ENCODE measurements at regions not wholly inside any gene's neighbourhood (a gene's known extent, or its start where the extent isn't known, plus 50 kb on each side); places are given as distances from the start of the nearest gene placed in this dataset.
A peak's percentile ranks its signal among the peaks of the same experiment; 100 is the strongest.
"Not testable (repeated sequence)": the region's sequence is repeated elsewhere in the genome, so short reads cannot be mapped to it uniquely, and the experiment has no call there.

- DNase-seq: no peak
Observed at GRCh38 chr2:21890716-21891115, 766.9 kb downstream of the TDRD15 start.

GRCh38 chr2:21891191-21891590 lies 767.4 kb downstream of the TDRD15 start:
- DNase-seq: no peak

- no peak for DNase-seq
Observed at GRCh38 chr2:21892140-21892539, 768.4 kb downstream of the TDRD15 start.

- peak; percentile 2 for DNase-seq
Observed at GRCh38 chr2:21895200-21895599, 771.4 kb downstream of the TDRD15 start.

- DNase-seq: not testable (repeated sequence)
Observed at GRCh38 chr2:21908712-21909380, 785.1 kb downstream of the TDRD15 start.

GRCh38 chr2:21910832-21911507 lies 787.2 kb downstream of the TDRD15 start:
- DNase-seq: no peak

- no peak for DNase-seq
Observed at GRCh38 chr2:21912405-21912804, 788.6 kb downstream of the TDRD15 start.

- no peak for DNase-seq
Observed at GRCh38 chr2:21915201-21915600, 791.4 kb downstream of the TDRD15 start.

- DNase-seq: peak; percentile 58
Observed at GRCh38 chr2:21916934-21917522, 793.3 kb downstream of the TDRD15 start.

GRCh38 chr2:21920721-21921120 lies 797.0 kb downstream of the TDRD15 start:
- no peak for DNase-seq

GRCh38 chr2:21924640-21925285 lies 801.0 kb downstream of the TDRD15 start:
- DNase-seq: no peak

GRCh38 chr2:21928292-21928691 lies 804.5 kb downstream of the TDRD15 start:
- no peak for DNase-seq

- peak; percentile 74 for DNase-seq
Observed at GRCh38 chr2:21930226-21930625, 806.5 kb downstream of the TDRD15 start.

GRCh38 chr2:21939967-21940366 lies 816.2 kb downstream of the TDRD15 start:
- no peak for DNase-seq

GRCh38 chr2:21944536-21944935 lies 820.8 kb downstream of the TDRD15 start:
- no peak for DNase-seq

- no peak for DNase-seq
Observed at GRCh38 chr2:21945658-21946057, 821.9 kb downstream of the TDRD15 start.

GRCh38 chr2:21947046-21947445 lies 823.3 kb downstream of the TDRD15 start:
- DNase-seq: no peak

- no peak for DNase-seq
Observed at GRCh38 chr2:21966139-21966538, 842.4 kb downstream of the TDRD15 start.

- no peak for DNase-seq
Observed at GRCh38 chr2:21970971-21971370, 847.2 kb downstream of the TDRD15 start.

- DNase-seq: no peak
Observed at GRCh38 chr2:21972586-21972985, 848.8 kb downstream of the TDRD15 start.

GRCh38 chr2:21981127-21981526 lies 857.4 kb downstream of the TDRD15 start:
- DNase-seq: no peak

GRCh38 chr2:21993002-21993401 lies 869.2 kb downstream of the TDRD15 start:
- no peak for DNase-seq

- no peak for DNase-seq
Observed at GRCh38 chr2:21996339-21996738, 872.6 kb downstream of the TDRD15 start.

Measured in tongue (tissue), 1 donor.